HG02870 (cell line): ENCODE measurements at regions not wholly inside any gene's neighbourhood (a gene's known extent, or its start where the extent isn't known, plus 50 kb on each side); places are given as distances from the start of the nearest gene placed in this dataset.
"Not testable (repeated sequence)": the region's sequence is repeated elsewhere in the genome, so short reads cannot be mapped to it uniquely, and the experiment has no call there.

Experiments
- ATAC-seq: cut with Tn5 transposase; IDR thresholded peaks from one replicate; pipeline ENCODE4 v1.9.1; 2021; ENCODE audit warnings: mild to moderate bottlenecking, moderate library complexity; ENCODE audit not compliant: unreplicated experiment

- not testable (repeated sequence) for ATAC-seq
Observed at GRCh38 chr2:76697439-76697838, 824.7 kb downstream of the LRRTM4 start.

DNA sequence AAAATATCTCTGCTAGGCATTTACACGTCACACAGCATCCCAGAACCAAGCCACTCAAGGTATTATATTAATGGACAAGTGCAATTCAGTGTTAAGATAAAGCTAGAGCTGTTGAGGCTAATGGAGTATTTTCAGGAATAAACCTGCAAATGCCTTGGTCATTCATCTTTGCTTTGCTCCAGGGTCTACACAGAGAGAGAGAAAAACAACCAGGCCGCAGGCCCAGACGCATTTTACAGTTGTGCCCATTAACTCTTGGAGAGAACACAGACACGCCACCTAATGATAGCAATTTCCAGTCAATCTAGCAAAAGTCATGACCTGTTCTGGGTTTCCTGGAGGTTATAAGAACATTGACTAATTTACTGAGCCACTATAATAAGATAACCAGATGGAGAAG is 829.3 kb downstream of the LRRTM4 start:
- ATAC-seq = no peak

GRCh38 chr2:76688732-76689131 is 833.4 kb downstream of the LRRTM4 start:
- ATAC-seq = no peak

GRCh38 chr2:76687923-76688322 is 834.3 kb downstream of the LRRTM4 start:
- ATAC-seq = no peak

DNA sequence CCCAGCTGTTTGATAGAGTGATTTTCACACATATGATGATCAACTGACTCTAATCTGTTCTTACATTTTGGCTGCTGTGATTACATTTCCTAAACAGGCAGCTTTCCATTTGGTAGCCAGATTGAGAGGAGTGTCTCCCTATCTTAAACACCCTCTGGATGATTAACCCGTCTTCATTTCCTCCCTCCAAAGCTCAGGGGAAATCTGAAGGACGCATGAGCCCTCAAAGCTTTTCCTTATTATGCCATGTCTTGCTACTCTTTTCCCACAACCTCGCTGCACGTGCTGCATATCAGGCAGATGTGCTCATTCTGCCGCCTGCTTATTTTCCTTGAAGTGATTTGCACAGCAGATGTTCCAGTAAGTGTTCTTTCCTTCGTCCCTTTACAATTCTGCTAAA is 837.4 kb downstream of the LRRTM4 start:
- ATAC-seq = no peak

- no peak for ATAC-seq
Observed at GRCh38 chr2:76679025-76679396, 843.2 kb downstream of the LRRTM4 start.

DNA sequence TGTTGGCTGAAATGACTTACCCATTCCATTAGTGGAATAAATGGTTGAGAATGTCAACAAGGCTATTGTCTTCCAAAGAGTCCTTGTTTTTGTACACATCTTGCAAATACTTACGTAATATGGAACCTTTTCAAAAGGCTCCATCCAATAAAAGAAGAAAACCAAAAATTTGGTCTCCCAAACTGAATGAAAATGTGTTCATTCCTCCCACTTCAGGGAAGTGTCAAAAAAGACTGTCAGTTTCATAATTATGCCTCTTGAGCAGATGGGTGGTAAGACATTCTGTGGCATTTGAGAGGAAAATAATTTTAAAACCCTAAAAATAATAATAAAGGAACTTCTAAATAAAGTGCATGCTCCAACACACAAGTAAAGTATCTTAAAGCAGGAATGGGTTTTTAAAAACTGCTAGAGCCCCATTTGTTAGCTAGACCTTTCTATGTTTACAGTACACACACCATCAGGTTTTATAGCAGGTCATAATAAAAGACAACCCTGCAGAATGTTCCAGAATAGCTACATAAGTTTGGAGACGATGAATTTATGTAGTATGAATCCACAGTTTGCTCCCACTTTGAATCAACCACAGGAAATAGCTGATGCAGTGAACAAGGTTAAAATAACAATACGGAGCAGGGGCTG is 843.7 kb downstream of the LRRTM4 start:
- no peak for ATAC-seq

GRCh38 chr2:76675212-76675611 is 847.0 kb downstream of the LRRTM4 start:
- ATAC-seq = no peak

GRCh38 chr2:76672798-76673197 is 849.4 kb downstream of the LRRTM4 start:
- no peak for ATAC-seq

DNA sequence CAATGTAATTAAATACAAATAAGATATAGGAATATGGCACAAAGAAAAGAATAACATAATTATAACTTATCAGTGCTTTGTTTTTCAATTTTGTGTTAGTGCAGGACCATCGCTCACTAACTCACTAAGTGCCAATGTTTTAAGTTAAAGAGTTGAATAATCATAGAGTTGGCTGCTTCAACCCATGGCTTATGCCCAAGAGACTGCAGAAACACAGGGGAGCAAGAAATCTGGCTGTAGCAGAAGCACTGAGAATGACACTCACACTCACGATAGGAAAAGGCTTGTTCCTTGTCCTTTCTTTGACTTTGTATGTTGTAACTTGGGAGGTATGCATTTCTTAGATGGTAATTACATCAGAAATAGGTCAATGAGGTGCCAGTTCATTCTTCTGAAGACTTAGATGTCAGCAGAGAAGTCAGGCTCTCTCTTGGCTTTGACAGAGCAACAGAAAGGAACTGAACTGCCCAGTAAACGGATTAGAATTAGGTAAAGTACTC is 852.2 kb downstream of the LRRTM4 start:
- no peak for ATAC-seq

DNA sequence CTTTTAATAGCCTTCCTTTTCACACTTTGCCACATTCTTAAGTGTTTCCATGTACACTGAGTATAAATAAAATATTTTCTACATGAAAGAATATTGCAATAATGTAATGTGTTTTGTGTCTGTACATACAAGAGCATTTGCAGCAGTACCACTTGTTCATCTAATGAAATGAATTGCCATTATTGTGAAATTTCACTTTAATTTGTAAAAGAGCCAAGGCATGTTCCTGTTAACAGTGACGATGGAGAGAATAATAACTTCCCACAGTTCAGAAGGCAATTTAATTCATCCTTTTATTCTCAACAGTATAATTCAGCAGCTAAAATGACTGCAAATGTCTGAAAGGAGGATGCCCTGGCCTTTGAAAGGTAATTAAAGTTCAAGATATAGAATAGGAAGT is 853.9 kb downstream of the LRRTM4 start:
- no peak for ATAC-seq

GRCh38 chr2:76667821-76668271 is 854.3 kb downstream of the LRRTM4 start:
- no peak for ATAC-seq

- no peak for ATAC-seq
Observed at GRCh38 chr2:76642129-76642528, 880.0 kb downstream of the LRRTM4 start.

- ATAC-seq = no peak
Observed at GRCh38 chr2:76641506-76641905, 880.7 kb downstream of the LRRTM4 start.

- no peak for ATAC-seq
Observed at GRCh38 chr2:76640905-76641304, 881.3 kb downstream of the LRRTM4 start.

DNA sequence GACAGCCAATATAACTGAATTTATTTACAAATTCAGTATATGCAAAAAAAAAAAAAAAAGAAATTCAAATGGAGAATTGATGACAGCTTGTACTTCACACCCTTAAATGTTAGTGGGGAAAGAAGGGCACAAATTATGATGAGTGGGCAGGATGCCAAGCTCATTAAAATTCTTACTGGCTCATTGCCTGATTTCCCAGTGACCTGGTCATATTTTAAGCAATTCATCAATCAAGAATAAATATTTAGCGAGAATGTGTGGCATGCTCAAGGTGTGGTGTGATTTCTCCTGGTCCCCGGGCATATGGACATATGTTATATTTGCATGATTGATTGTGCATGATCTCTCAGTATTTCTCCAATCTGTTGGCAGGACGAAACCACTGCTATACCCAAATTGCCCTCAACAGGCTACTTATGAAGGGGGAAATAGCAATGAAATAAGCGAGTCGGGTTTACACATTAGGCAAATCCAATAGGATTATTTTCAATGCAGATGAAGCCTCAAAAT is 883.0 kb downstream of the LRRTM4 start:
- no peak for ATAC-seq

GRCh38 chr2:76633276-76633921 is 888.8 kb downstream of the LRRTM4 start:
- no peak for ATAC-seq

DNA sequence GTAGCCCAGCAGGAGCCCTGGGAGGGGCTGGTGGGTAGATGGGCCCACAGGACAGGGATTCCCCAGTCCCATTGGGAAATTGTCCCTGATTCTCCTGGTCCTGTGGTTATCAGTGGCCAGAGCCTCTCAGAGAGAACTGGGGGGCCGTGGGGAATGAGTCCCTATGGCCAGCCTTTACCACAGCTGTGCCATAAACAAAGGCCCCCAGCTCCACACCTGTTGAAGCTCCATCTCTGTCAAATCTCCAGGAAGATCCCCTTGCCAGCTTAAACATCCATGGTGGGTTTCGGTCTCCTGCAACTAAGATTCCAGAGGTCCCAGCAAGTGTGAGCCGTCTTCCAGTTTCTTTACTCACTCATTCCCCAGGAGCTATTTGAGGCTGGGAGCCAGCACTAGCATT is 897.1 kb downstream of the LRRTM4 start:
- no peak for ATAC-seq

- no peak for ATAC-seq
Observed at GRCh38 chr2:76613330-76613729, 902.6 kb upstream of the GCFC2 start.

DNA sequence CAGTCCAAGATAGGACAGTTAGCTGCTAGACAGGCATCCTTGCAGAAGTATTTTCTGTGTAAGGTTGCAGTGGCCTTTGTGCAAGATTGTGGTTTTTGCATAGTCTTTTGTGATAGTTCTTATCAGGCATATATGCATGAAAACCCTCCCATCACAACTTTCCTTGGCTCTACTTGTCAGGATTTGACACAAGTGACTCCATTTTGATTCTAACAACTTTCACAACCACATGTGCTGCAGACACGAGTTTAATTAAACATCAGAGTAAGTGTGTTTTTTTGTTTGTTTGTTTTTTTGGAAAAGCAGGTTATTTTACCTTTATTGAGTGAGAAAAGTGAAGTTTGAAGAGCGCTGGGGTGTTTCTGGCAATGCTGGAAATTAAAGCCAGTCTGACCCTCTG is 902.0 kb upstream of the GCFC2 start:
- no peak for ATAC-seq

- ATAC-seq = no peak
Observed at GRCh38 chr2:76610451-76610850, 899.7 kb upstream of the GCFC2 start.

DNA sequence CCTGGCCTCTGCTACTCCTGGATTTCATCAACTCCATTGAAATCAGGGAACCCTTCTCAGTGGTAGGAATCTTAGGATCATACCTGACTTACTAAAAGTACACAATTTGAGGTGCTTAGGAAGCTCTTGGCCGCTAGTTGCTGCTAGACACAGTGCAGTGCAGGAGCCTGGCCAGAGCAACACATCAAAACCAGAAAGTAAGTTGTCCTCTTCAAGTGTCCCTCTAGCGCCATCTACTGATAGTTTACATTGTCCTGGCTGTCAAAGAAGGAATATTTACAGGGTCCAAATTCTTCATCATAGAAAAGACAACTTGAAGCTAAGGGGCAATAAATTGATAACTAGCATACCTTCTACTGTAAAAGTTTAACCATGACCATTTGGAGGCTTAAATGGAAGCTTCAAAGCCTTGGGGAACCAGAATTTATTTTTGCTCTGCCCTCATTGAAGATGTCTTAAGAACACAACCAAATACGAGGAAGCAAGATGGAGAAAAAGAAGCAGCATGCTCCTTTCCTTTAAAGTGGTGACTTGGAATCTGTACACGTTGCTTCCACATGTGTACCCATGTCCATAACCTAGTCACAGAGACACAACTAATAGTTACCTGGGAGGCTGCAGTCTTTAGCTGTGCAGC is 889.1 kb upstream of the GCFC2 start:
- ATAC-seq = peak; percentile 100
